ENCODE measurements at regions not wholly inside any gene's neighbourhood (a gene's known extent, or its start where the extent isn't known, plus 50 kb on each side); places are given as distances from the start of the nearest gene placed in this dataset.

DNA sequence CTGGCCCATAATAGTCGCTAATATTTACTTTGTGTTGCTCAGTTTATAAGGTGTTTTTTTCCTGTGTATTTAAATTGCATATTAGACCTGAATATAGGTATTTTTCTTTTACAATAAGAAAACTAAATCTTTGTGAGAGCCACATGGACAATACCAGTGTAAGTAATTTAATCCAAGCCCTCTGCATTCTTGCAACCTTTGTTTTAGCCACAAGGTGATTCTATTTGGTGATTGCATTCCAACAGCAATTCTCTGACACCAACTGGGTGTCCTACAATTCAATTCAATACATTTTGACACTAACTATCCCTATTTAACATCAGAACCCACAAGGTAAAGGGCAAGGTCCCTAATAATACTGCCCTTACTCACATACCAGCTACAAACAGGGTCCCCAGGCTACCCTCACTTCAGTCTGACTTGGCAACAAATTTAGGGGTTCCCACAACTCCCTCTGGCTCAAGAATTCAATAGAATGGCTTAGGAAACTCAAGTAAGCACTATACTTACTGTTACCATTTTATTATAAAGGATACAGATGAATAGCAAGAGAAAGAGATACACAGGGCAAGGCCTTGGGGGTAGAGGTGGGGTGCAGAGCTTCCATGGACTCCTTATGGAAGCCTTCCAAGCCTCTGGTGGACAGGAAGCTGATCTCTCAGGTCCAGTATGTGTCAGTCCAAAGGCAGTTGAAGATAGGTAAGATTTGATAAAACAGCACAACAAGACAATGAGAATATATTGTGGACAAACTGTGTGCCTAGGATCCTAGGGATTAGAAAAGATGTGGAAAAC is 169.3 kb downstream of the CD83 start:
- TF ChIP-seq, protein P1, sequence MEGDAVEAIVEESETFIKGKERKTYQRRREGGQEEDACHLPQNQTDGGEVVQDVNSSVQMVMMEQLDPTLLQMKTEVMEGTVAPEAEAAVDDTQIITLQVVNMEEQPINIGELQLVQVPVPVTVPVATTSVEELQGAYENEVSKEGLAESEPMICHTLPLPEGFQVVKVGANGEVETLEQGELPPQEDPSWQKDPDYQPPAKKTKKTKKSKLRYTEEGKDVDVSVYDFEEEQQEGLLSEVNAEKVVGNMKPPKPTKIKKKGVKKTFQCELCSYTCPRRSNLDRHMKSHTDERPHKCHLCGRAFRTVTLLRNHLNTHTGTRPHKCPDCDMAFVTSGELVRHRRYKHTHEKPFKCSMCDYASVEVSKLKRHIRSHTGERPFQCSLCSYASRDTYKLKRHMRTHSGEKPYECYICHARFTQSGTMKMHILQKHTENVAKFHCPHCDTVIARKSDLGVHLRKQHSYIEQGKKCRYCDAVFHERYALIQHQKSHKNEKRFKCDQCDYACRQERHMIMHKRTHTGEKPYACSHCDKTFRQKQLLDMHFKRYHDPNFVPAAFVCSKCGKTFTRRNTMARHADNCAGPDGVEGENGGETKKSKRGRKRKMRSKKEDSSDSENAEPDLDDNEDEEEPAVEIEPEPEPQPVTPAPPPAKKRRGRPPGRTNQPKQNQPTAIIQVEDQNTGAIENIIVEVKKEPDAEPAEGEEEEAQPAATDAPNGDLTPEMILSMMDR (IDR thresholded peaks at IDR 0.05; ENCODE audit: low read depth, low read length, missing control alignments), result no peak
- in situ Hi-C loops (cut with HindIII; ENCODE audit: low sequenced_read_pairs), result no loop called here
- no peak for DNase-seq (ENCODE audit: low read depth)
- no peak overlapping the region for H3K4me3 ChIP-seq (ENCODE audit: low read depth, low read length)

DNA sequence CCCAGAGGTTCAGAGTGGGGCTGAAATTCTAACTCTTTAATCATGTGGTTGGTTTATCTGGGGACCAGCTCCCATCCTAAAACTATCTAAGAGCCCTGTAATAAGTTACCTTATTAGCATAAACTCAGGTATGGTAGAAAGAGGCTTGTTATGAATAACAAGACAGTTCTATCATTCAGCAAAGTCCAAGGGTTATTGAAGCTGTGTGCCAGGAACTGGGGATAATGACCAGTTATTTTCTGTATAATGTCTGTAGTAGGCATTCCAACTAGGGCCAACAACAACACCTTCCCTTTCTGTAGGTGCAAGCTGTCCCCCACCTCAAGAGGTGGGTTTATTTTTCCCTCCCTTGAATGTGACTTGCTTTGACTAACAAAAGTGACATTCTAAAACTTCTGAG is 170.1 kb downstream of the CD83 start:
- TF ChIP-seq, protein P1 (IDR thresholded peaks at IDR 0.05; ENCODE audit: low read depth, low read length, missing control alignments), result no peak
- in situ Hi-C loops (cut with HindIII; ENCODE audit: low sequenced_read_pairs), result no loop called here
- H3K4me3 ChIP-seq (ENCODE audit: low read depth, low read length), result no peak overlapping the region
- DNase-seq (ENCODE audit: low read depth), result no peak

DNA sequence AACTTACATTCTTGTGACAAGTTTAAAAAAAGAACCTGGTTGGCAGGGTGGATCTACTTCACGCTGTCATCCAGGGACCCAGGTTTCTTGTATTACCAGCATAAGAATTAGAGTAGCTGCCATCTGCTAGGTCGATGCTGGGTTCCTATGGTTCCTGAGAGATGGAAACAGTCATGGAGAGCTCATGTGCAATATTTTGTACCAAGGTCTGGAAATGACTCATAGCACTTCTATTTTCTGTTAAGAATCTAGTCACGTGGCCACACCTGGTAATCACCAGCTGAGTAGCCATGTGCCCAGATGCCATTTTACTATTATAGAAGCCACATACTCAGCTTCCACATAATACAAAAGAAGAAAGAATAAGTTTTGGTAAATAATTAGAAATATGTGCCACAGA is 171.3 kb downstream of the CD83 start:
- H3K4me3 ChIP-seq (ENCODE audit: low read depth, low read length), result no peak overlapping the region
- TF ChIP-seq, protein P1 (IDR thresholded peaks at IDR 0.05; ENCODE audit: low read depth, low read length, missing control alignments), result no peak
- in situ Hi-C loops (cut with HindIII; ENCODE audit: low sequenced_read_pairs), result no loop called here
- no peak for DNase-seq (ENCODE audit: low read depth)

DNA sequence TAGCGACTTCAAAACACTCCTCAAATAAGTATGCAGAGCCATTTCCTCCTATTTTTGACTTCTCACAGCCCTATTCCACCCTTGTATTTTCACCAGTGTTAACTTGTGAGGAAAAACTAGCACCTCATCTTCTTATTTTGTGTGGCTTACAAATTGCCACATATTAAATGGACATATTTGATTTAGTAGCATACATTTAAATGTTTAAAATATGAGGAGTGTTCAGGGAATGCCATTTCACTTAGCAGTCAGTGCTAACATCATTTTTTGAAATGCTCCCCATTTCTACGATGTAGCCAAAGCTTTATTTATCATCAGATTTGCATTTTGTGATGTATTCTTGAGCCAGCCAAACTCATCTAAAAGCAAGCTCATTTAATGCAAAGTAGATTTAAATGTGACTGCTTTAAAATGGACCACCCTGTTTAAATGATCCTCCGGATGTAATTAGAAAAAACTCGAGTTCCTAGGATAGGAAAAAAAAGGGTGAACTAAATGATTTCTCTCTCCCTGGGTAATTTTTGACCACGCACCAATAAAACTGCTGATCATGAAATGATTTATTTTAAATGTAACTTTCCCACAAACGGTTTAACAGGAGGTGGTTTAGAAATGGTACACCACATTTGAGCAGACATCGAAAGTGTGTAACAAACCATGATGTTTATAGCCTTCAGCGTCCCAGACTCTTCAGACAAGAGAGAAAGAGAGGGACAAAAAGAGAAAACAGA is 172.6 kb downstream of the CD83 start:
- in situ Hi-C loops (cut with HindIII; ENCODE audit: low sequenced_read_pairs), result no loop called here
- TF ChIP-seq, protein P1 (IDR thresholded peaks at IDR 0.05; ENCODE audit: low read depth, low read length, missing control alignments), result no peak

DNA sequence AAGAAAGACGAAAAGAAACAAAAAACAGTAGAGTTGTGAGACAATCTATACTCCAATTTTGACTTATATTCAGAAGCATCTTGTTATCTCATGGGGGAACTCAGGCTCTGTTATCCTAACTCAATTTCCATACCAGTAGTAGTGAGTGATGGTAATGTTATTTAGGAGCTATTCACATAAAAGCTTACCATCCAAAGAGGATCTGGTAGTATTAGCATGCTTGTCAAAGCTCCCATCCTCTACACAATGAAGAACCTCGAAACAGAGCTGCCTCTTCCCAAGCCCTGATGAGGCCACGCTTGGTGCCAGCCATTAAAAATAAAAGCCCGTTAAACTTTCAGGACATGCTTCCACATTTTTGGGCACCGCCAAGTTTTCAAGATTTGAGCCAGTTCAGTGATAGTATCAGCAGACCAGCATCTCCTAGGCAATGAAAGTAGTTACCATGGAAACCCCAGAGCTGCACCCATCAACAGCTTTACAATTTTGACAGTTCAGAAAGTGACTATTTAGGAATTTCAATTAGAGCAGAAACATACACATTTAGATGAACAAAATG is 173.3 kb downstream of the CD83 start:
- H3K4me3 ChIP-seq (ENCODE audit: low read depth, low read length), result no peak overlapping the region
- no peak for DNase-seq (ENCODE audit: low read depth)
- TF ChIP-seq, protein P1 (IDR thresholded peaks at IDR 0.05; ENCODE audit: low read depth, low read length, missing control alignments), result no peak
- in situ Hi-C loops (cut with HindIII; ENCODE audit: low sequenced_read_pairs), result no loop called here

More for the DNA sequence above, 172.6 kb downstream of the CD83 start:
- DNase-seq (ENCODE audit: low read depth), result no peak
- H3K4me3 ChIP-seq (ENCODE audit: low read depth, low read length), result no peak overlapping the region

DNA sequence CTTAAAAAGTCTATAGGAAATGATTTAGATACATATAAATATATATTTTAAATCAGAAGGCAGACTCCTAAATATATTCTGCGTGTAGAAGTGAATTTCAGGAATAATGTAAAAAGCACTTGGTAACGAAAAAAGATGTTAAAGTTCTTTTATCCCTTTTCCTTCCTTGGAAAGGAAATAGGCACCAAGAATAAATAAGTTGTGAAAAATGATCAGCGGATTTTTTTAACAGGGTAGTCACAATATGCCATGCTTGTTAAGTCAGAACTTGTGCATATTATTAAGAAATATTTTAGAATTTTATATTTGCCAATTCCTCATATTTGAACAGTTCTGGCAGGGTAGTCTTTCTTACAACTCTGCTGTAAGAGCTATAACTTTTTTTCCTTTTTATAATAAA is 173.8 kb downstream of the CD83 start:
- no peak overlapping the region for H3K4me3 ChIP-seq (ENCODE audit: low read depth, low read length)
- DNase-seq (ENCODE audit: low read depth), result no peak
- in situ Hi-C loops (cut with HindIII; ENCODE audit: low sequenced_read_pairs), result no loop called here
- TF ChIP-seq, protein P1 (IDR thresholded peaks at IDR 0.05; ENCODE audit: low read depth, low read length, missing control alignments), result no peak

Data from astrocyte of the cerebellum (primary cell).